ENCODE measurements at regions not wholly inside any gene's neighbourhood (a gene's known extent, or its start where the extent isn't known, plus 50 kb on each side); places are given as distances from the start of the nearest gene placed in this dataset.

DNA sequence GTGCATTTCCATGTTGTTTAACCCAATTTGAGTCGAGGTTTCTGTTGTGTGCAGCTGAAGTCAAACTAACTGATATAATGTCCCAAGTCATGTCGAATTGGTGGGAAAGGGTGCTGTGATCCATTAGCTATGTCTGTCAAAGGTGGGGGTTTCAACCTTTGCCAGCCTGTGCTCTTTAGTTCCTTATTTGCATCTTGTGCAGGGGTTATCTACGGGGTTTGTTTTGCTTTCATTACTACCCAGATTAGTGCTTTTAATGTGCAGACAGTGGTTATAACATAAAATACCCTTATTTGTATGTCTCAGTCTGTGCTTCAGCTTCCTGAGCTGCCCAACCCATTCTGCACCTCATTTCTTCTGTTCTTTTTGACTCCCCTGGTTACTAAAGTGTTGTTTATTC is 271.9 kb upstream of the CXCR4 start:
- H3K4me1 ChIP-seq: no peaks in the 10 kb centered on the region
- H3K36me3 ChIP-seq: no peaks in the 10 kb centered on the region
- H3K4me3 ChIP-seq: no peak overlapping the region
- intact Hi-C loops (cut with DNase I; ENCODE audit: low total_unique reads): loop anchor here (5.0 kb wide), 1 partner anchor 363 kb away; no protein-coding TSS in a partner anchor
- no peaks in the 10 kb centered on the region for H3K9me3 ChIP-seq
- no peaks in the 10 kb centered on the region for H3K27me3 ChIP-seq
- no peak overlapping the region for H3K27ac ChIP-seq
- no peak for DNase-seq (ENCODE audit: low spot score in 2 of 2)
- no peak for TF ChIP-seq POLR2A (IDR thresholded peaks at IDR 0.05)

DNA sequence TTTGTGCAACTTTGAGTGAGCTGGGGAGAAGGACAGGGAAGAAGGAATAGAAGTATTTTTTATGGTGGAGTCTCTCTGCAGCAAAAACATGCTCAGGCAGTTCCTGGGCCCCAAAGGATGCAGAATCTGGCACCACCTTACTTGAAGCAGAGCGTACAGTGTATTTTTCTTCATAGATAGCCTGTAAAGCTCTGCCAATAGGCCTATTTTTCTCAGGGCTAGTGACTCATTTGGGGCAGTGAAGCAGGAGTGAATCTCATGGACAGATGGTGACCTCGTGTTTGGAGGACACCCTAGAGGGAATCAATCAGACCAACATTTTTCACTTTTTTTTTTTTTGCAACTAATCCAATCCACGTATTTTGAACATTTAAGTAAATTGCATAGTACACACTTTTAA is 268.1 kb upstream of the CXCR4 start:
- no peak for DNase-seq (ENCODE audit: low spot score in 2 of 2)
- H3K4me1 ChIP-seq: no peaks in the 10 kb centered on the region
- H3K9me3 ChIP-seq: no peaks in the 10 kb centered on the region
- no peaks in the 10 kb centered on the region for H3K36me3 ChIP-seq
- H3K4me3 ChIP-seq: no peak overlapping the region
- intact Hi-C loops (cut with DNase I; ENCODE audit: low total_unique reads): loop anchor here (5.0 kb wide), 1 partner anchor 359 kb away; no protein-coding TSS in a partner anchor
- TF ChIP-seq, protein P1, sequence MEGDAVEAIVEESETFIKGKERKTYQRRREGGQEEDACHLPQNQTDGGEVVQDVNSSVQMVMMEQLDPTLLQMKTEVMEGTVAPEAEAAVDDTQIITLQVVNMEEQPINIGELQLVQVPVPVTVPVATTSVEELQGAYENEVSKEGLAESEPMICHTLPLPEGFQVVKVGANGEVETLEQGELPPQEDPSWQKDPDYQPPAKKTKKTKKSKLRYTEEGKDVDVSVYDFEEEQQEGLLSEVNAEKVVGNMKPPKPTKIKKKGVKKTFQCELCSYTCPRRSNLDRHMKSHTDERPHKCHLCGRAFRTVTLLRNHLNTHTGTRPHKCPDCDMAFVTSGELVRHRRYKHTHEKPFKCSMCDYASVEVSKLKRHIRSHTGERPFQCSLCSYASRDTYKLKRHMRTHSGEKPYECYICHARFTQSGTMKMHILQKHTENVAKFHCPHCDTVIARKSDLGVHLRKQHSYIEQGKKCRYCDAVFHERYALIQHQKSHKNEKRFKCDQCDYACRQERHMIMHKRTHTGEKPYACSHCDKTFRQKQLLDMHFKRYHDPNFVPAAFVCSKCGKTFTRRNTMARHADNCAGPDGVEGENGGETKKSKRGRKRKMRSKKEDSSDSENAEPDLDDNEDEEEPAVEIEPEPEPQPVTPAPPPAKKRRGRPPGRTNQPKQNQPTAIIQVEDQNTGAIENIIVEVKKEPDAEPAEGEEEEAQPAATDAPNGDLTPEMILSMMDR (IDR thresholded peaks at IDR 0.05): no peak
- TF ChIP-seq POLR2A (IDR thresholded peaks at IDR 0.05) (no peak), POLR2AphosphoS5 (IDR thresholded peaks at IDR 0.05) (no peak)
- no peaks in the 10 kb centered on the region for H3K27me3 ChIP-seq
- H3K27ac ChIP-seq: no peak overlapping the region

DNA sequence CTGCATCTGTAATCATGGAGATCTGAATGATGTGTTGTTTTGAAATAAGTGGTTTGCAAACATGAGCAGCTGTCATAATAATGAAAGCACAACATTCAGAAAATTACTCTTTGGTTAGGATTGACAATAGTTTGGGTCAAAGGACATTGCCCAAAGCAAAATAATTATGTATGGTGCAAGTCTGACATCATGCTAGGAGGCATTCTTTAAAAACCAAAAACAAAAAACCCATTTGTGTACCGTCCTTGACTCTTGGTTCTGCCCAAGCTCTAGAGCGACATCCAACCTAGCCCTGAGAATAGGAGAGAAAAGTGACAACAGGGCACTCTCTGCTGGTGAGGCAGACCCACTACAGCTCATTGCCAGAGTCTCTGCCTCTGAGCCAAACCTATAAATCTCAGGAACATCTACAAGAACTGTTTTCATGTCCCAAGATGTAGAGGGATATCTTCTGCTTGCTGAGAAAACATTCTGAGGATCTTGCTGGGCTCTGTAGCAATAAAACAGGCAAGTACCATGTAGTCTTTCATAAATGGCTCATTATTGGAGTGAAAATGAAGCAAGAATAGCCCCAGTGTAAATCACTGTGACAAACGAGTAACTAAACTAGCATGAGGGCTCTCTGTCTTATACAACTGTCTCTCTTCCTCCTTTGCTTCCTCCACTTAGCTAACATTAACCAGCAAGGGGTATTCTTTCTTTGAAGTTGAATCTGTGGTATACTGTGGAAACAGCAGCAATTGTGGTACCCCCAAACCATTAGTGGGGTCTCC is 266.8 kb upstream of the CXCR4 start:
- intact Hi-C loops (cut with DNase I; ENCODE audit: low total_unique reads): loop anchor here (5.0 kb wide), 1 partner anchor 357 kb away; no protein-coding TSS in a partner anchor

DNA sequence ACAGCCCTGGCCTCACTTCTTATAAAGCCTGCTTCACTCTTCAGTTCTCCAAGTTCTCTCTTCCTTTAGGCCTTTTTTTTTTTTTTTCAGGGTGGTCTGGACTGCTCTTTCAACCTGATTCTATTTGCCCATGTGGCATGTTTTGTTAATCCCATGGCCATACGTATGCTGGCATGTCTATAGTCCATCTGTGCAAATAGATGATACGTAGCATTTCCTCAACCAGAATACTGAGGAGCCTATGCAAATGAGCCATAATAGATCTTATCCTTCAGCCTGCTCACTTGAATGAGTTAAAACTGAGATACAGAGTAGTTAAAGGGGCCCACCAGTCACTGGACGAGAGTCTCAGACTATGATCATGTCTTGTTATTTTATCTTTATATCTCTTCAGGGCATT is 265.2 kb upstream of the CXCR4 start:
- Histone ChIP-seq H3K27me3 (no peaks in the 10 kb centered on the region), H3K27ac (no peak overlapping the region), H3K4me1 (no peaks in the 10 kb centered on the region), H3K4me3 (no peak overlapping the region), H3K36me3 (no peaks in the 10 kb centered on the region), H3K9me3 (no peaks in the 10 kb centered on the region)
- TF ChIP-seq POLR2A (IDR thresholded peaks at IDR 0.05) (no peak), POLR2AphosphoS5 (IDR thresholded peaks at IDR 0.05) (no peak)
- TF ChIP-seq, protein P1 (IDR thresholded peaks at IDR 0.05): no peak
- no peak for DNase-seq (ENCODE audit: low spot score in 2 of 2)
- intact Hi-C loops (cut with DNase I; ENCODE audit: low total_unique reads): no loop called here

More for the DNA sequence above, 266.8 kb upstream of the CXCR4 start:
- H3K4me1 ChIP-seq: no peaks in the 10 kb centered on the region
- no peak overlapping the region for H3K27ac ChIP-seq
- TF ChIP-seq POLR2A (IDR thresholded peaks at IDR 0.05): no peak
- TF ChIP-seq, protein P1 (IDR thresholded peaks at IDR 0.05): peak in 2 of 3 donors; percentile 57 to 58
- H3K9me3 ChIP-seq: no peaks in the 10 kb centered on the region
- H3K36me3 ChIP-seq: no peaks in the 10 kb centered on the region
- no peak overlapping the region for H3K4me3 ChIP-seq
- no peaks in the 10 kb centered on the region for H3K27me3 ChIP-seq
- DNase-seq (ENCODE audit: low spot score in 2 of 2): no peak

DNA sequence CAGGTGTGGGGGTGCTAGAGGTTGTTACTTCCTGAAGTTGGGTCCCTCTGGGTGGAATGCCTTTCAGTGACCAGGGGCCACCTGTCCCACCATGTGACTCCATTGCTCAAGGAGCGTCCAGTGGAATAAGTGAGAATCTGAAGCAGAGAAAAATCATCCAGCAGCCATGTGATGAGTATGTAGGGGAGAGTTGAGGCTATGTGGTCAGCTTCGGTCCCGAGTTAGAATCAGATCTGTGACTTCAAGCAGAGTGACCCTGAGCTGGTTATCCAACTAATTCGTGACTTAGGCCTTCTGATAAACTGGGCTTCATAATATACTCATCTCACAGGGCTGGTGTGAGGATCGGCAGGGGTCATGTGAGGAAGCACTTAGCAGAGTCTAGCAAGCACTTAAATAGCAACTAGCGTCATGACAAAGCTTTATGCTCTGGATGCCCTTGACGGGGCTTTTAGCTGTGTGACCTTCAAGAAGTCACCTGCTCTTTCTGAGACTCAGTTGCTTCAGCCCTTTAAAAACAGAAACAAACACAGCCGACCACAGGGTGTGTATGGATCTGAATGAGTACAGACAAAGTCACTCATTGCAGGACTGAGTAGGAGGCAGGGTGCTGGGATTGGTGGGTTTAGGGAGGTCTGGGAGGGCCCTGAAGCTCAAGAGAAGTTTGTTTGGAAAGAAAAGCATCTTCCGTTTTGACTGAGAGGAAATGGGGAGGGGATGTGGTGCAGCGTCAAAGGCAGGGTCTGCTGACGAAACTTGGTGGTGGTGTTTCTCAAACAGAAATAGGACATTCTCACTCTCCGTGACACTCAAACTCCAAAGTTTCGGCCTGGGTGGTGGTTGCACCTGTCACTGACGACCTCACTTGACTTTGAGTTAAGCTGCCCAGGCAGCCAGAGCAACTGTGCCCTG is 264.0 kb upstream of the CXCR4 start:
- H3K36me3 ChIP-seq: no peaks in the 10 kb centered on the region
- no peak overlapping the region for H3K4me3 ChIP-seq
- DNase-seq (ENCODE audit: low spot score in 2 of 2): peak in 1 of 2 donors; percentile 20
- TF ChIP-seq POLR2A (IDR thresholded peaks at IDR 0.05) (no peak), POLR2AphosphoS5 (IDR thresholded peaks at IDR 0.05) (no peak)
- TF ChIP-seq, protein P1 (IDR thresholded peaks at IDR 0.05): no peak
- no peaks in the 10 kb centered on the region for H3K27me3 ChIP-seq
- intact Hi-C loops (cut with DNase I; ENCODE audit: low total_unique reads): no loop called here
- no peak overlapping the region for H3K27ac ChIP-seq
- H3K4me1 ChIP-seq: no peaks in the 10 kb centered on the region
- H3K9me3 ChIP-seq: no peaks in the 10 kb centered on the region

Data from breast epithelium (tissue), 4 donors.